Islet of Langerhans (tissue), 1 donor: ENCODE measurements at regions not wholly inside any gene's neighbourhood (a gene's known extent, or its start where the extent isn't known, plus 50 kb on each side); places are given as distances from the start of the nearest gene placed in this dataset.
"Not testable (repeated sequence)": the region's sequence is repeated elsewhere in the genome, so short reads cannot be mapped to it uniquely, and the experiment has no call there.

Experiments
- FAIRE-seq: peaks from one replicate; lab custom pipeline; 2011; peaks lifted over from hg19 to GRCh38; lab: Jason Lieb, UNC

DNA sequence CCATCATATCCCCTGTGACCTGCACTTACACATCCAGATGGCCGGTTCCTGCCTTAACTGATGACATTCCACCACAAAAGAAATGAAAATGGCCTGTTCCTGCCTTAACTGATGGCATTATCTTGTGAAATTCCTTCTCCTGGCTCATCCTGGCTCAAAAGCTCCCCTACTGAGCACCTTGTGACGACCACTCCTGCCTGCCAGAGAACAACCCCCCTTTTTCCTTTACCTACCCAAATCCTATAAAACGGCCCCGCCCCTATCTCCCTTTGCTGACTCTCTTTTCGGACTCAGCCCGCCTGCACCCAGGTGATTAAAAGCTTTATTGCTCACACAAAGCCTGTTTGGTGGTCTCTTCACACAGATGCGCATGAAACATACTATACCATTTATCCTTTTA lies 279.7 kb upstream of the CHRM3 start:
- not testable (repeated sequence) for FAIRE-seq

DNA sequence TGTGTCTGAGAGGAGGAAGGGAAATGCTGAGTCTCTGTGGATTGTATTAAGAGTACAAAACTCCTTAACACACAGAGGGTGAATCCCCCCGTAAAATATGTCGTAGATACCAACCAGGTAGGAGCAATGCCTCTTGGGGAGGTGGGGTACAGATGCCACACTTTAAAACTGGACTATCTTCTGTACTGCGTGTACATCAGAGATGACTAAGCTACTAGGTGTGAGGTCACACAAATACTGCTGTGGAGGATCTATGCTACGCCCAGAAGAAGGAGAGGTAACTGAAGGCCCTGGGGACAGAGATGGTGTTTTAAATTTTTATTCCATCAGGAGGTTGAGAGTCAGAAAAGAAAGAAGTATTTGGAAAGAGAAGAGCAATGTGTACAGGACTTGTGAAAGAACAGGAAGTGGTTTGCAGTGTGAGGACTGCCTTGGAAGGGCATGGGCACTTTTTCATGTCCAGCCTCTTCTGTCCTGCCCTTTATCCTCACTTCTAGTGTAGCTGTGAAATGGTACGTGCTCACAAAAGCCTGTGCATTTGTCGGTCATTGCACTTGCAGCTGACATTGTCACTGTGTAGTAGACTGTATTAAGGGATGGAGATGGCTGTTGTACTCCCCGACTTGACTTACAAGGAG lies 287.8 kb upstream of the CHRM3 start:
- no peak for FAIRE-seq

DNA sequence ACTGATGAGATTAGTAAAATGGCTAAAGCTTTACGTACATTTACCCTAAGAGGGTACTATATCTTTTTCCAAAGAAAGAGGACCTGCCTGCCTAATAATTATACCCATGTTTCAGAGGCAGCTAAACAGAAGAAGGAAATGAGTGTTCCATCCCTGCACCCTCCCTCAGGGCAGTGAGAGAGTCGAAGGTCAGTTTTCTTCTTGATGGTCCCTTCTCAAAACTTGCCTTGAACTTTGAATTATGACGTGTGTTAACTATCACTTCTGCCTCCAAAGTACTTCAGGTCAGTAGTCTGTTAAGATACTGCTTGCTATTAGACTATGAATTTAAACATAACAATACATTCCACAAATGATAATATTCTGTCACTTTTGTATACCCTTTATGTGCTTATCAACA lies 294.8 kb upstream of the CHRM3 start:
- no peak for FAIRE-seq

DNA sequence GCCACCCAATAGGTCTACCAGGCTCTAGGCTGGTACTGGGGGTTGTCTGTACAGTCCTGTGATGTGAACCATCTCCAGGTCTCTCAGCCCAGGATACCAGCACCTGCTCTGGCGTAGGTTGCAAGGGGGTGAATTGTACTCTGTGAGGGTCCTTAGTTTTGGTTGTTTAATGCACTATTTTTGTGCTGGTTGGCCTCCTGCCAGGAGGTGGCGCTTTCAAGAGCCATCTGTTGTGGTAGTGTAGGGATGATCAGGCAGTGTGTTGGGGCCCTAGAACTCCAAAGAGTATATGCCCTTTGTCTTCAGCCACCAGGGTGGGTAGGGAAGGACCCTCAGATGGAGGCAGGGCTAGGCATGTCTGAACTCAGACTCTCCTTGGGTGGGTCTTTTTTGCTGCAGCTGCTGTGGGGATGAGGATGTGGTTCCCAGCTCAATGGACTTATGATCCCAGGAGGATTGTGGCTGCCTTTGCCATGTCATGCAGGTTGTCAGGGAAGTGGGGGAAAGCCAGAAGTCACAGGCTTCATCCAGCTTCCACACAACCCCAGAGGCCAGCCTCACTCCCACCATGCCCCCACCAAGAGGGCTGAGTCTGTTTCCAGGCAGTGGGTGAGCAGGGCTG lies 301.8 kb upstream of the CHRM3 start:
- FAIRE-seq, result no peak

DNA sequence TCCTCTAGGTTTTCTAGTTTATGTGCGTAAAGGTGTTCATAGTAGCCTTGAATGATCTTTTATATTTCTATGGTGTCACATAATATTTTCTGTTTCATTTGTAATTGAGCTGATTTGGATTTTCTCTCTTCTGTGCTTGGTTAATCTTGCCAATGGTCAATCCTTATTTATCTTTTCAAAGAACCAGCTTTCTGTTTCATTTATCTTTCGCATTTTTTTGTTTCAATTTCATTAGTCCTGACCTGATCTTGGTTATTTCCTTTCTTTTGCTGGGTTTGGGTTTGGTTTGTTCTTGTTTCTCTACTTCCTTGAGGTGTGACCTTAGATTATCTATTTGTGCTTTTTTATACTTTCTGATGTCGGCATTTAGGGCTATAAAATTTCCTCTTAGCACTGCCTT lies 304.4 kb upstream of the CHRM3 start:
- not testable (repeated sequence) for FAIRE-seq

DNA sequence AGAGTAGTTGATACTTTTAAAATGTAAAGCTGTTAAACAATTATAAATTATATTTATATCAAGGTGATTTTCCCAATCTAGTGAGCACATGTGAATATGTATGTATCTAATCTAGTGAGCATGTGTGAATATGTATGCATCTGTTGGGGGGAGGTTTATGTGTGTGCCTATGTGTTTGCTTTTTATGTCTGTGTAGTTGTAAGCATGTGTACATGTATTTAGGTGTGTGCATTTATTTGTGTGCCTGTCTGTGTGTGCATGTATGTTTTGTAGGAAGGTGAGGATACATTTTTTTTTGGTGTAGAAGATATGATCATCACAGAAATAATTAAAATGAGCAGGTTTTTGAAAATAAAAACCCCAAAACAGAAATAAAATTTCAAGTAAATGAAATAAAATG lies 318.9 kb upstream of the CHRM3 start:
- no peak for FAIRE-seq

DNA sequence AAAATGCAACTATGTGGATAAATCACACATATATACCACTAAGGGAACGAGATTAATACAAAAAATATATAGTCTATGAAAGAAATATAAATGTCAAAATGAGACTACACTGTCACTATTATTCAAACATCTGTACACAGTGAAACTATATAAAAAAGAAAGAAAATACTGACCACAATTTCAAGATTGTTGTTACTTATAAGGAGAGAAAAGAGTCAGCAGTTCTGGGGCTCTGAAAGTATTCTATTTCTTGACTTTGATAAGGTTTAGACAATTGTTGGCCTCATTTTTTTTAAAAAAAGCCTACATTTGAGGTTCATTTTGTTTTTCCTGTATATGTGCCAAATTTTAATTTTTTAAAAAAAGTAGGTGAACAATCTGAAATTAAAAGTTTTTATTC lies 319.3 kb upstream of the CHRM3 start:
- no peak for FAIRE-seq

DNA sequence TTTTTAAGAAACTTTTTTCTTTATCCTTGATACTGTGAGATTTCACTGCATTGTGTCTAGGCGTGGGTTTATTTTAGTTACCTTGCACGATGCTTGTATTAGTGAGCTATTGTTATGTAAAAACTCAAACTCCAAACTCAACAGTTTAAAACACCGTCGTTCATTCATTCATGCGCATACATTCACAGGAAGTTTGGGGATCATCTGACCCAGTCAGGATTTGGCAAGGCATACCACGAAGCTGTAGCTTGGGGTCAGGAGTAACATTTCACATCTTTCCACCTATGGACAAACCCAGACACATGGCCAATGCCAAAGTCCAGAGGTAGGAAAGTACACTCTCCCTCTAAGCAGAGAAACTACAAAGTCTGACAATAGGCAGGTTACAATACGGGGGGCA lies 324.6 kb upstream of the CHRM3 start:
- no peak for FAIRE-seq

DNA sequence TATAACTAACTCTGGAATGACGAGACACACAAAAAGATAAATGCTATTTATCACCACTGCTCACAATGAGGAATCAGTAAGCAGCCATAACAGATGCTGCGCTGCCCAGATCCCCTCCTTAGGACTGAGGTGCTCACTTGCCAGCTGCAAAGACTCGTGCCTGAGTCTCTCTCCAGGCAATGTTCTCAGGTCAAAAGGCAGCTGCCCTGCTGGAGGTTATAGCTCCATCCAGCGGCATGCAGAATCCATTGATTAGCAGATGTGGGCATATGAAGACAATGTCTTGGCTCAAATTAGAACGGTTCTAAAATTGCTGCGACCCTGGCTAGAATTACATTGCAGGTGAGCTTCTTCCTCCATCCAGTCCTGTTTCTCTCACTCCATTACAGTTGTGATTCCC lies 328.2 kb upstream of the CHRM3 start:
- no peak for FAIRE-seq

DNA sequence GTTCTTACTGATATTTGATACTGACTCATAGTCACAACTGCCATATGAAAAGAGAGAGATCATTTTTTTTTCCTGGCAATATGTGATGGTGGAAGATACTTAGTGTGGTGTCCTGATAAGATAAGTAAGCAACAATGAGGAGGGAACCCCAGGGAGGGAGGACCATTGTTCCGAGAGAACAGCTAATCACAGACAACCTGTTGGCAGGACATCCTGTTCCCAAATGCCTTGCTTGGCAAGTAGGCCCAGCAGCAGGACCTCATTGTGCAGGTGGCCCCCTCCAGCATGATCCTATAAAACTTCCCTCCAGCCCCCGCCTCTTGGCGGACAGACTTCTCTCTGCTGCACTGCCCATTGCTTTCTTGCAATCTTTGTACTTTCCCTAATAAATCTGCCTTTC lies 329.4 kb upstream of the CHRM3 start:
- FAIRE-seq, result no peak

DNA sequence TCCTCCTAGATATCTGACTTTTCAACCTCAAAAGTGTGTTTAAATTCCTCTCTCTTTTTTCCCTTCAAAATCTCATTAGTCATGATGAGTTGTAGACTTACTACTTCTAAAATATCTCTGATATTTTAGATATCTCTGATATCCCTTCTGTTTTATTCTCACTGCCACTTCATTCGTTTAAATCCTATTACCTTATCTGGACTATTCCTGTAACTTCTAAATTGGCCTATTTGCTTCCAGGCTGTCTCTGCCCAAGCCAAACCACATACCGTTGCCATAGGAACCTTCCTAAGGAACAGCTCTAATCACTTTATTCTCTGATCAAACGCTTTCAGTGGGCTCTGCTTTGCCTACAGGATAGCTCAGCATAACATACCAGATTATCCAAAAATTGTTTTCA lies 333.1 kb upstream of the CHRM3 start:
- no peak for FAIRE-seq

DNA sequence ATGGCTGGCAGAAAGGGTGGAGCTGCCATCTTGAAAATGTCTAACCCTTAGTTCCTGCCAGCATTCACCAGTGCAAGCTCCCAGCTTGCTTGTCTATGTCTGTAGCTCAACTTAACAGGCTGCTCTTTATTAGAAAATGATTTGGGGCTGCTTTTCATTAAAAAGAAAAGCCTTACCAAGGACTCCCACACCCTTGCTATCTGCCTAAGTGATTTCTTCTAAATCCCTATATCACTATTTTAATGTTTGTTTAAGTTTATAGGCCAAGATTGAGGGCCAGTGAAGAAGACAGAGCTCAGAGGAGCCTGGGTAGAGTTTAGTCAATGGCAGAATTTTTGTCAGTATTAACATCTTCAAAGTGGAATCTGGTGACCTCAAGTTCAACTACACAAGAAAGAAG lies 336.8 kb upstream of the CHRM3 start:
- no peak for FAIRE-seq

DNA sequence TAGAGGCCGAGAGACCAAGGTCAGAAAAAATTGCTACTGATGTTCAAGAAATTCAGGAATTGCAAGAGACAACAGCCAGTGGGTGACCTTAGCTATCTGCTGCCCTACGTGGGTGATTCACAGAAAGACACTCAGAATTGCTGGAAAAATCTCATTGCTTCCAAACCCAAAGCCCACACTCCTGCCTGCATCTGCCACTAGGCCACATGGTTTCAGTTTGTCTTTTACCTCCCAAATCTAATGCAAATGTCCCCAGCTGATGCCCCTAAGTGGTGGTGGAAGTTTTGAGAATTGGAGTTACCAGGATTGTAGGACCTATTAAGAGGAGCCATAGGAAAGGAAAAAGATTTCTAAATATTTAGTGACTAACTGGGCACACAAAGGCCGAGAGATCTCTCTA lies 341.5 kb upstream of the CHRM3 start:
- FAIRE-seq, result no peak

DNA sequence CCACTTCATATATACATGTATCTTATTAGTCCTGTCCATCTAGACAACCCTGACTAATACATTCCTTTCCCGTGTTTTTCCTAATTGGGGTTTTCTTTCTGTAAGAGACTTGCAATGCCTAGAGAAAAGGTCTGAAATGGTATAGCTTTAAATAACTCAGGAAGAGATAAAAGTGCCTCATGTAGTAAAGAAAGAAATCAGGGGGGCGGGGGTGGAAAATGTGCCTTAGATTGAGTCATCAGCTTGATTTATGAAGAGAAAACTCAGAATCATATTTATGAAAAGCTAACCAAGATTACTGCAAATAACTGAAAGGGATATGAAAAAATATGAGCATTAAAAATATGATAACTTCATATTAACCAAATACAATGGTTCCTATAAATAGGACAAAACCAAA lies 345.8 kb upstream of the CHRM3 start:
- FAIRE-seq, result no peak

DNA sequence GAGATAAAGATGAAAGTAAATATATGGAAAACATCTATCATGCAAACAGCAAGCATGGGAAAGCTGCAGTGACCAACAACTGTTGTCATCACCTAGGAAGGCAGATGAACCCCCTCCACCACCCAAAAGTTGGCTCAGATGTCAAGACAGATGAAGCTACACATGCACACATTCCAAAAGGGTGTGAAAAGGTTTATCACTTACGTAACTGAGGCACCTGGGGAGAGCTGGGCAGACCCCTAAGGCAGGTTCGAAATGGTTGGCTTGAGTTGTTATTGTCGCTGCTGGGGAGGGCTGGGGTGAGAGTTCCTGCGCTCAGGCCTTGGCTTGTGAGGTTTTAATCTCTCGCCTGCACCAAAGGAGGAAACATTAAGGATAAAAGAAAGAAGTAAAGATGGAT lies 355.1 kb upstream of the CHRM3 start:
- FAIRE-seq, result no peak

DNA sequence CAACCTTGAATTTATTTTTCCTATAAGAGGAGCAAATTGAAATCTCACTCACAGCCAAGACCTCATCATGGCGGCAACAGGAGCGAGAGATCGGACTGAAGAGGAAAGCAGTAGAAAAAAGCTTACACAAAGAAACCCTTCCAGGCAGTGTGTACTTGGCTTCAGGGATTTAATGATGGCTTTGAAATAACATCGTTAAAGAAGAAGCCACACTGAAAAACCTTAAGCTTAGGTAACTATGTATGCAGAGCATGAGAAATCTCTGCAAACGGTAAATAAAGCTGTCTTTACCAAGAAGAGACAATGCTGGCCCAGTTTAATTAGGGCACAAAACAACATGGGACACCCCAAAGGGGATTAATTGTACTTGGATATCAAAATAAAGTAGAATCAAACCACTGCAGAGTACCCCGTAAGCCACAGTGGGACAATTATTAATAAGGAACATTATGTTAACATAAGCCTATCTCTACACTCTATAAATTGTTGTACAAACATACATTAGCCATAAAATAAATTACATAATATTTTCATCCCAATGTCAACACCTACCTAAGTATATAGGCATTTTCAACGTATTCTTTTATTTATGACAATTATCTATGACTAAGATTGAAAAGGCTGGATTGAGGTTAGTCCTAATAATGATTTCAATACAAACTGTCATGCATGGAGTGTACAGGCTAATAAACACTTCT lies 360.2 kb upstream of the CHRM3 start:
- FAIRE-seq, result no peak

DNA sequence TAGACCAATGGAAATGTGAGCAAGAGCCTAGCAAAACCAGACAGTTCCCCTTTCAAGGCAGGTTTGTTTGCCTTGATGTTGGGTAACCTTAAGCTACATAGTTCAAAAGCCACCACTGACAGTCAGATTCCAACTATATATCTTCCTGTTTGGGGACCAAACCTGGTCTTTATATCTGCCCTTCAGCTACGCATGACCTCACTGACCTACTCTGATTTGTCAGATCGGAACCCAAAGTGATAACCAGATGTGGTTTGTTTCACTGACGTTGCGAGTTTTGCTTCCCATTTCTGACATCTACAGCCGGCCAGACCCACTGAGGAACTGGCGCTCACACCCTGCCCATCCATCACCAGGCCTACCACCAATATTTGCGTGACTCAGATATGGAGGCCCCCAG lies 361.1 kb upstream of the CHRM3 start:
- no peak for FAIRE-seq

DNA sequence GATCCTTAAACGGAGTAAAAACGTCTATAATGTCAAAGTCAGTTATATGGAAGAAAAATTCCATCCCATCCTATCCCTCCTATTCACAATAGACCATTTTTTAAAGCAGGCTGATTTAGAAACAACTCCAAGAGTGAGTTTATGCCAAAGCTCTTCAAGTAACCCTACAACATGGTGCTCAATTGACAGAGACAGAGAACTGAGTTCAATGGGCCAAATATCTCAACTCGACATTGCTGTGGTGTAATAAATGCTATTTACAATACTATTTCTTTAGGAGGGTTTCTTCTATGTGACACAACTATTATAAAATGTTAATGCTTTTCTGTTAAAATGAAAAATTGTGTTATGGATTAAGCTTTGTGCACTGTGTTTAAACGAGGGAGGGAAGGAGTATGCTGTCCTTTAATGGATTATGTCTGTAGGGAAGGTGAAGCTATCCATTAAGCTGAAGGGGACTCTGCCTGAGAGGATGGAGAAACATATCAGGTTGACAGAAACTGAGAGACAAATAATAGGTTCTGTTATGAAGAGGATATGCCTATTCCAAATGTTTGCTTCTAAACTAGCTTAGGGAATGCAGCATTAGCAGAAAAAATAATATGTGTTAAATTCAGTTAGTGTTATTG lies 362.5 kb upstream of the CHRM3 start:
- no peak for FAIRE-seq

DNA sequence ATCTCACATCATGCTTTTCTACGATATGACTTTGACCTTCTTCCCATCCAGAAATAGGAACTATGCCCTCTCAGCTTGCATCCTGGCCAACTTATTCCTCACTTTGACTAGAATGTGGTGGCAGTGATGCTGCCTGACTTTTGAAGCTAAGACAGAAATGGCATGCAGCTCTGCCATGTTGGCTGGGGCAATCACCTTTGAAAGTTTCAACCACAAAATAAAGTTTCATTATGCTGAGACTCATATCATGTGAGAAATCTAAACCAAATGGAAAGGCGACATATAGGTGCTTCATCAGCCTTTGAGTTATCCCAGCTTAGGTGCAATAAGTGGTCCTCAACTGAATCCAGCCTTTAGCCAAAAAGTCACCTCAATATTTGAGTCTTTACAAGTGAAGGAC lies 370.0 kb upstream of the CHRM3 start:
- FAIRE-seq, result no peak

DNA sequence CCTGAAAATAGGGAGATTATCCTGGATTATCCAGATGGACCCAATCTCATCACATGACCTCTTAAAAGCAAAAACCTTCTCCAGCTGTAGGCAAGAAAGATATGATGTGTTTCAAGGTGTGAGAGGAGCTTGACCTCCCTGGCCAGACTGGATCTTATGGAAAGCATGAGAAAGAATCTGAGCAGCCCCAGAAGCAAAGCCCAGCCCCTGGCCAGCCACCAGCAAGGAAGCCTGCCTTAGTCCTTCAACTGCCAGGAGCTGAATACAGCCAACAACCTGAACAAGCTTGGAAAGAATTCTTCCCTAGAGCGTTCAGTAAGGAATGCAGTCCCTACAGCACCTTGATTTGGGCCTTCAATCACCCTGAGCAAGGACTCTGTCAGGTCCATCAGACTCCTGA lies 375.0 kb upstream of the CHRM3 start:
- no peak for FAIRE-seq

DNA sequence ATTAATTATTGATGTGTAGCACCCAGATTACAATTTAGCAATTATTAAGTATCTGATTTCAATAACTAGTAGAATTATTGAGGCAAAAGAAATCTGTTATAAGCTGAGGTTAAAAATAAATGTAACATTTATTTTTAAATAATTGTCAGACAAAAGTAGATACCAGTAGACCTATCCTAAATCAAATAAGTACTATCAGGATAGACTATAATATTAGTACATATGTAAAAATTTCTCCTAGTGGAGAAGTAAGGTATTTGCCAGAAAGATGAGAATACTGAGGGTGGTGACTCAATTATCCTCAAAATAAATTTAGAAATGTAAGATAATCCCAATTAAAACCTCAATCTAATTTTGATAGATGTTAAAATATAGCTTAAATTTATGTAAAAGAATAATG lies 377.8 kb upstream of the CHRM3 start:
- FAIRE-seq, result peak; percentile 9

DNA sequence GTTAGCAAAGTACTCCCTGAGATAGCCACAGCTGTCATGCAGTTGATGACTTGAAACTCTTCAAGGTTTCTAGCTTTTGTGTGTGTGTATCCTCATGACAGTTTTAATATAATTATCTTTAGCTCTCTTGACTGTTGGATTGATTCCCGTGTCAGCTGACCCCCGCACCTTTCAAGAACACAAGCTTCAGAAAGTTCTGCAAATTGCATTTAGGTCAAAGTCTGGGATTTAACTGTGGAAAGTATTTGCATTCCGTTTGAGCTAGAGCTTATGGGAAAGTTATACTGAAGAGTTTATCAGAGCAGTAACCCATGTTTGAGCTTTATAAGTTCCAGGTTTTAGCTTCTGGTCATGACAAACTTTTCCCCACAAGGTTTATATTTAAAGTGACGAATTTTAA lies 380.1 kb upstream of the CHRM3 start:
- FAIRE-seq, result no peak

DNA sequence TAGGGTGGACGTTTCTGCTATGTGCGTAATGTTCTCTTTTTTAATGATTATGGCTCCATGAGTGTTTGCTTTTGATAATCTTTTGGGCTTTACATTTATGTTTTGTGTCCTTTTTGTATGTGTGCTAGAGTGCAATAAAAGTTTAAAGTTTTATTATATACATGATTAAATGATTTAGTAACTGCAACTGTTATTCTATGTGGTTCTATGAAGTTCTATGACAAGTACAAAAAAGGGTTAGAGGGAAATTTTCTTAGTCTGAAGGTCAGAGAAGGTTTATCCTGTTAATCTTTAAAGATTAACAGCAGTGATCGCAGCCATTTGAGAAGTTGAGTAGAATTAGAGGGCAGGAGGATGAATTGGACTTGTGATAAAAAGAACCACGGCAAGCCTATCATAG lies 386.4 kb upstream of the CHRM3 start:
- FAIRE-seq, result no peak

DNA sequence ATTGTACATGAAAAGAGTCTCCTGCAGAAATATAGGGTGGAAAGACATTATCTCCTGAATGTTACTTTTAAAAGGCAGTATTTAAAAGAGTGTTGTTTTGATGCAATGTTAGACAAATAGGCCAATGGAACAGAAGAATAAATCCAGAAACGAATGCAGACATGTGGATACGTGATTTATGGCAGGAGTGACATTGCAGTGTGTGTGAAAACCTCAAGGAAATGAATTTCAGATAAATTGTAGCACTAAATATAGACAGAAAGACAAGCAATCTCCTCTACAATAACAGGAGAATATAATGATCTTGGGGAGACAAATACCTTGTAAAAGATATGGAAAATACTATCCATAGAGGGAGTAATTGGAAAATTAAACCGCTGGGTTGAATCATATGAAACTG lies 387.8 kb upstream of the CHRM3 start:
- FAIRE-seq, result no peak
